ENCODE measurements at regions not wholly inside any gene's neighbourhood (a gene's known extent, or its start where the extent isn't known, plus 50 kb on each side); places are given as distances from the start of the nearest gene placed in this dataset.

GRCh38 chr2:206368484-206368883 lies 74.8 kb upstream of the ADAM23 start:
- DNase-seq, result no peak

- peak; percentile 42 to 64 (median 57) for DNase-seq
These were observed 74.3 kb upstream of the ADAM23 start for GRCh38 chr2:206368933-206369569.

GRCh38 chr2:206375956-206376355 lies 67.4 kb upstream of the ADAM23 start:
- no peak for DNase-seq

GRCh38 chr2:206378835-206379234 lies 64.5 kb upstream of the ADAM23 start:
- no peak for DNase-seq

- no peak for DNase-seq
These were observed 64.1 kb upstream of the ADAM23 start for GRCh38 chr2:206379266-206379665.

- no peak for DNase-seq
These were observed 63.4 kb upstream of the ADAM23 start for GRCh38 chr2:206379886-206380285.

GRCh38 chr2:206381881-206382280 lies 61.5 kb upstream of the ADAM23 start:
- no peak for DNase-seq

GRCh38 chr2:206383669-206384068 lies 59.7 kb upstream of the ADAM23 start:
- no peak for DNase-seq

- DNase-seq, result no peak
These were observed 55.5 kb upstream of the ADAM23 start for GRCh38 chr2:206387808-206388207.

- DNase-seq, result no peak
These were observed 54.6 kb upstream of the ADAM23 start for GRCh38 chr2:206388698-206389097.

GRCh38 chr2:206389164-206389563 lies 54.2 kb upstream of the ADAM23 start:
- DNase-seq, result no peak

- DNase-seq, result no peak
These were observed 53.2 kb upstream of the ADAM23 start for GRCh38 chr2:206390181-206390580.

GRCh38 chr2:206392118-206392517 lies 51.2 kb upstream of the ADAM23 start:
- peak; percentile 67 to 75 (median 71) for DNase-seq

All from suppressor macrophage treated with lipopolysaccharide for 1 hour (primary cell).